Stomach (tissue), 8 donors: ENCODE measurements at regions not wholly inside any gene's neighbourhood (a gene's known extent, or its start where the extent isn't known, plus 50 kb on each side); places are given as distances from the start of the nearest gene placed in this dataset.
A peak's percentile ranks its signal among the peaks of the same experiment; 100 is the strongest.

Experiments
- DNase-seq, 2 donors: peaks; one replicate each; pipeline versions ENCODE4 v3.0.0 to v3.0.0-alpha.2; 2013 to 2019
- H3K27ac ChIP-seq, 5 donors: fragments of 200-600 bp in 4 of 5; sonication (generic) in 4 of 5; one replicate each; pipeline ENCODE4 v1.5.1; 2013 to 2019; ENCODE audit warnings: mild to moderate bottlenecking in 1 of 5, moderate library complexity in 1 of 5
- H3K27me3 ChIP-seq, 3 donors: fragments of 200-600 bp; sonication (generic); one replicate each; pipeline ENCODE4 v1.5.1; 2017 to 2019; ENCODE audit warnings: mixed run types in 1 of 3
- H3K36me3 ChIP-seq, 4 donors: fragments of 200-600 bp; sonication (generic); 1 replicate in 3 of 4; 2 replicates in 1 of 4; pipeline ENCODE4 v1.5.1; 2016 to 2019
- H3K4me1 ChIP-seq, 4 donors: fragments of 200-600 bp; sonication (generic); one replicate each; pipeline ENCODE4 v1.5.1; 2016 to 2019
- H3K4me3 ChIP-seq, 4 donors: fragments of 200-600 bp; sonication (generic) in 3 of 4; one replicate each; pipeline ENCODE4 v1.5.1; 2016 to 2019; ENCODE audit warnings: mild to moderate bottlenecking in 1 of 4
- H3K9me3 ChIP-seq, 4 donors: fragments of 200-600 bp; sonication (generic); one replicate each; pipeline ENCODE4 v1.5.1; 2016 to 2019
- EP300 ChIP-seq: sonication (generic); formaldehyde crosslinking; IDR thresholded peaks from one replicate; pipeline ENCODE4 v1.6.1; 2017; ENCODE audit warnings: antibody characterized with exemption
- POLR2A ChIP-seq, 4 donors: fragments of 450-650 bp; IDR thresholded peaks; one replicate each; pipeline ENCODE4 v1.6.1; 2016; ENCODE audit warnings: antibody characterized with exemption in 4 of 4, control low read depth in 2 of 4, mild to moderate bottlenecking in 1 of 4, moderate library complexity in 1 of 4
- POLR2AphosphoS5 ChIP-seq, 3 donors: sonication (generic); formaldehyde crosslinking; IDR thresholded peaks; one replicate each; pipeline ENCODE4 v1.6.1; 2016; ENCODE audit warnings: antibody characterized with exemption in 3 of 3
- WGBS, 5 donors: extraction: QIAGEN DNeasy Blood & Tissue Kit in 3 of 5; methylation state at CpG; one replicate each; pipeline versions ENCODE4 v1.1.5 to v1.1.7; 2013 to 2018; 5-methylcytosine and 5-hydroxymethylcytosine counted together
- intact Hi-C: fragments of 100-400 bp; cut with DNase I; formaldehyde crosslinking; loops from one replicate; pipeline ENCODE4 v1.15.1; 2023; ENCODE audit warnings: low total_unique reads
- TF ChIP-seq, protein P1 (sequence below), 7 experiments: fragments of 450-650 bp in 4 of 7; fragments of 200-600 bp in 3 of 7; sonication (generic) in 3 of 7; IDR thresholded peaks; one replicate each; pipeline ENCODE4 v1.5.1; 2016 to 2019; ENCODE audit warnings: antibody characterized with exemption in 7 of 7, control low read depth in 2 of 7, mild to moderate bottlenecking in 1 of 7
- donor health status: healthy with polysubstance abuse.
- donor health status: Bipolar disorder and iron deficiency.
- donor health status: healthy.

DNA sequence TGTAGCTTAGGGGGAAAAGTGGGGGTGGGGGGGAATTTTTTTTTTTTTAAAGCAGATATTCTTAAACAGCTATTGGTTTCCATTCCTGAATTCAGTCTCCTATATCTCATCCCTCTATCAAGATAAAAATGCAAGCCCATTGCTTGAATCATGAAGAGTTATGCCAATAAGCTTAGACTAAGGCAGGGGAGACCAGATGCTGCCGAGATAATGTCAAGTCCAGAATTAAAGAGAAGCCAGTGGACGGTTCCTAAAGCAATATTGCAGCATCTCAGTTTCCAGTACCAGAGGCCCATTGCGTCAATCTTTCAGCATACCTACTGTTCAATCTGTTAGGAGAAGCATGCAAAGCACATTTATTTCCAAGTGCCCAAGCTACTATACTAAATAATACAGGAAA is 309.4 kb downstream of the BARHL2 start:
- WGBS, 5 donors, result 90 to 96% (median 92%) methylated on average over 3 of the region's 3 CpGs
- DNase-seq, result no peak
- TF ChIP-seq, protein P1, sequence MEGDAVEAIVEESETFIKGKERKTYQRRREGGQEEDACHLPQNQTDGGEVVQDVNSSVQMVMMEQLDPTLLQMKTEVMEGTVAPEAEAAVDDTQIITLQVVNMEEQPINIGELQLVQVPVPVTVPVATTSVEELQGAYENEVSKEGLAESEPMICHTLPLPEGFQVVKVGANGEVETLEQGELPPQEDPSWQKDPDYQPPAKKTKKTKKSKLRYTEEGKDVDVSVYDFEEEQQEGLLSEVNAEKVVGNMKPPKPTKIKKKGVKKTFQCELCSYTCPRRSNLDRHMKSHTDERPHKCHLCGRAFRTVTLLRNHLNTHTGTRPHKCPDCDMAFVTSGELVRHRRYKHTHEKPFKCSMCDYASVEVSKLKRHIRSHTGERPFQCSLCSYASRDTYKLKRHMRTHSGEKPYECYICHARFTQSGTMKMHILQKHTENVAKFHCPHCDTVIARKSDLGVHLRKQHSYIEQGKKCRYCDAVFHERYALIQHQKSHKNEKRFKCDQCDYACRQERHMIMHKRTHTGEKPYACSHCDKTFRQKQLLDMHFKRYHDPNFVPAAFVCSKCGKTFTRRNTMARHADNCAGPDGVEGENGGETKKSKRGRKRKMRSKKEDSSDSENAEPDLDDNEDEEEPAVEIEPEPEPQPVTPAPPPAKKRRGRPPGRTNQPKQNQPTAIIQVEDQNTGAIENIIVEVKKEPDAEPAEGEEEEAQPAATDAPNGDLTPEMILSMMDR (IDR thresholded peaks at IDR 0.05), result no peak
- TF ChIP-seq POLR2AphosphoS5 (IDR thresholded peaks at IDR 0.05) (no peak), POLR2A (IDR thresholded peaks at IDR 0.05) (no peak), EP300 (no peak)

DNA sequence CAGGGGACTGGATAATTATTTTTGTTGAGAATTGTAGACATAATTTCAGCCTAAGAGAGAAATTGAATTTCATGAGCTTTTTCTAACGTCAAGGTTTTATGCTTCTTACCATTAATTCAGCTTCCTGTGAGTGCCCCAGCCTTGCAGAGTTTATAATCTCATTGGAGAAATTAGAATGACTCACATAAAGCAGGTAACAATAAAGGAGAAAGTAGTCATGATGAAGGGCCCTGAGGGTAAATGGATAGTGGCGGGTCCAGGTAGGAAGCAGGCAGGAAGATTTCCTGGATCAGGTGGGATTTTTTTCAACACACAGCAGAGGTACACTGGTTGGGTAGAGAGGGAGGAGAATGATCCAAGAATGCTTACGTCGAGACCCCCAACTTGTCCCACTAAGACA is 311.4 kb downstream of the BARHL2 start:
- no peaks in the 10 kb centered on the region for H3K4me1 ChIP-seq
- H3K27me3 ChIP-seq, result no peaks in the 10 kb centered on the region
- H3K9me3 ChIP-seq, result no peaks in the 10 kb centered on the region
- 82 to 97% (median 94%) methylated on average over 4 of the region's 4 CpGs for WGBS, 5 donors
- no peaks in the 10 kb centered on the region for H3K36me3 ChIP-seq
- no peak for TF ChIP-seq POLR2A (IDR thresholded peaks at IDR 0.05)
- TF ChIP-seq POLR2AphosphoS5 (IDR thresholded peaks at IDR 0.05), result no peak
- no peak for TF ChIP-seq EP300
- TF ChIP-seq, protein P1 (IDR thresholded peaks at IDR 0.05), result no peak
- no peak overlapping the region for H3K4me3 ChIP-seq
- no peak for DNase-seq
- intact Hi-C loops, result no loop called here
- no peak overlapping the region for H3K27ac ChIP-seq

More for the DNA sequence above, 309.4 kb downstream of the BARHL2 start:
- H3K9me3 ChIP-seq, result no peaks in the 10 kb centered on the region
- intact Hi-C loops, result no loop called here
- H3K4me3 ChIP-seq, result no peak overlapping the region
- H3K27me3 ChIP-seq, result no peaks in the 10 kb centered on the region
- no peaks in the 10 kb centered on the region for H3K4me1 ChIP-seq
- H3K27ac ChIP-seq, result no peak overlapping the region
- H3K36me3 ChIP-seq, result no peaks in the 10 kb centered on the region

DNA sequence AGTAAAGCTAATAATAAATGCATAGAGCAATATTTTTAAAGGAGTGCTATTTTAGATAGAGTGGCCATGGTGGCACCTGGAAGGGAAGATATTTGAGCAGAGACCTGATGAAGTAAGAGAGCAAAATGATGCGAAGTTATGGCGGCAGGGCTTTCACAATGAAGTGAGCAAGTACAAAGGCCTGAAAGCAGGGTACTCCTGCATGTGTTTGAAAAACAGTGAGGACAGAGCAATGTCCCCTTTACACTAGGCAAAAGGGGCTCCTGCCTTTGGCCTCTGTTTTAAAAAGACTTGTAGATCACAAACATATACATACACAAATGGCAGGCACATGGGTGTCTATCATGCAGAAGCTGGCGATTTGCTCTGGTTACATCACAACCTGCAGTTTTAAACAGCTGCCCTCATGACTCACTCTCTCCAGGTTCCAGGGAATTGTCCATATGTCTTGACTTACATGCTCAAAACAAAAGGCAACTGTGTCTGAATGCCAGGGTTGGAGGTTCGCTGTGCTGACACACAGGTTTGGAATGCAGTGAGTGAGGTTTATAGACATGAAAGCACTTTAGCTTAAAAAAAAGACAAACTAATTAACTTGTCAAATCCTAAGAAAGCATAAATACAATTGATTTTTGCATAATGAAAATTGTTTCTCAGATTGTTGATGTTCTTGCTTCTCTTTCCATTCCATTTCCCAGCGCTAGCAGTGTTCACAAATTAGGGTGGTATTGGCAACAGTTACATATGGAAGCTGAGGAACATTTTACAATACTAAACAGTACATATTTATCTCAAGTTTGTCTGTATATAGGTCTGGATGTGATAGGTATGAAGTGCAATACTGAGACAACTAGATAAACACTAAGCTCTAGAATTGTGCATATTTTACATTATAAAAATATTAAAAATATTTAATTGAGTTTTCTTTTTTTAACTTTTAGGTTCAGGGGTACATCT is 313.9 kb downstream of the BARHL2 start:
- intact Hi-C loops, result no loop called here
- DNase-seq, result peak; percentile 47 to 90
- WGBS, 5 donors, result 55 to 65% (median 62%) methylated on average over 5 of the region's 5 CpGs
- Histone ChIP-seq H3K4me3 (no peak overlapping the region), H3K27ac (no peak overlapping the region), H3K9me3 (no peaks in the 10 kb centered on the region), H3K4me1 (no peaks in the 10 kb centered on the region), H3K36me3 (no peaks in the 10 kb centered on the region), H3K27me3 (no peaks in the 10 kb centered on the region)
- TF ChIP-seq, protein P1 (IDR thresholded peaks at IDR 0.05), result no peak
- no peak for TF ChIP-seq POLR2A (IDR thresholded peaks at IDR 0.05)
- TF ChIP-seq EP300, result no peak
- peak in 1 of 3 donors; percentile 65 for TF ChIP-seq POLR2AphosphoS5 (IDR thresholded peaks at IDR 0.05)

DNA sequence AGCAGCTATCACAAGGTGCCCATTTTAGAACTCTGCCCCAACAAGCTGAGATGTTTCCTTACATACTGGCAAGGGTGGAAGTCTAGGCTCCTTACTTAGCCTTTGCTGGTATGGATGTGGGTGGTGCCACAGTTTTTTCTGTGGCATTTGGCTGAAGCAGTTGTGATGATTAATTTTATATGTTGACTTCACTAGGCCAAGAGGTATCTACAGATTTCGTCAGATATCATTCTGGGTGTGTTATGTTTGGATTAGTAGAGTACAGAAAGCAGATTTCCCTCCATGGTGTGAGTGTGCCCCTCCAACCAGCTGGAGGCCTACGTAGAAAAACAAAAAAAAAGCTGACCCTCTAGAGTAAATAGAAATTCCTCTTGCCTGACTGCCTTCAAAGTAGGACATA is 317.0 kb downstream of the BARHL2 start:
- H3K27ac ChIP-seq, result peak overlapping the region in 3 of 5 donors; percentile 36 to 76 (median 39)
- no peaks in the 10 kb centered on the region for H3K27me3 ChIP-seq
- H3K4me3 ChIP-seq, result no peak overlapping the region
- TF ChIP-seq EP300 (no peak), POLR2A (IDR thresholded peaks at IDR 0.05) (no peak), POLR2AphosphoS5 (IDR thresholded peaks at IDR 0.05) (no peak)
- TF ChIP-seq, protein P1 (IDR thresholded peaks at IDR 0.05), result no peak
- intact Hi-C loops, result no loop called here
- H3K36me3 ChIP-seq, result no peaks in the 10 kb centered on the region
- DNase-seq, result peak; percentile 30 to 55
- 11 to 36% (median 29%) methylated on average over 2 of the region's 2 CpGs for WGBS, 5 donors
- H3K4me1 ChIP-seq, result no peaks in the 10 kb centered on the region
- no peaks in the 10 kb centered on the region for H3K9me3 ChIP-seq
